CD14-positive monocyte (primary cell): ENCODE measurements at regions not wholly inside any gene's neighbourhood (a gene's known extent, or its start where the extent isn't known, plus 50 kb on each side); places are given as distances from the start of the nearest gene placed in this dataset.
"Not testable (repeated sequence)": the region's sequence is repeated elsewhere in the genome, so short reads cannot be mapped to it uniquely, and the experiment has no call there.

ENCODE experiments used
- DNase-seq, 3 donors: peaks; one replicate each; pipeline ENCODE4 v3.0.0-alpha.2; 2011 to 2022
- H2AFZ ChIP-seq: 2 replicates; pipeline ENCODE4 v1.6.0; 2012; ENCODE audit warnings: mild to moderate bottlenecking, low read depth, low read length, inconsistent platforms; ENCODE audit not compliant: insufficient read depth, poor library complexity, severe bottlenecking
- H3K27ac ChIP-seq, 2 donors: 1 replicate in 1 of 2; 2 replicates in 1 of 2; pipeline ENCODE4 v1.5.1; 2012 to 2013; ENCODE audit warnings: low read length in 2 of 2, control low read depth in 1 of 2, inconsistent platforms in 1 of 2, low read depth in 1 of 2, mild to moderate bottlenecking in 1 of 2
- H3K27me3 ChIP-seq, 2 donors: one replicate each; pipeline versions ENCODE4 v1.6.0 to v1.6.1; 2011 to 2013; ENCODE audit warnings: low read length in 2 of 2; ENCODE audit not compliant: control insufficient read depth in 2 of 2, insufficient read depth in 2 of 2
- H3K36me3 ChIP-seq, 2 donors: replicated peaks in 1 of 2; 1 replicate in 1 of 2; 2 replicates in 1 of 2; pipeline versions ENCODE4 v1.5.1 to v1.6.1; 2012 to 2013; ENCODE audit warnings: low read length in 2 of 2, control low read depth in 1 of 2, inconsistent platforms in 1 of 2, mild to moderate bottlenecking in 1 of 2; ENCODE audit not compliant: insufficient read depth in 2 of 2, control insufficient read depth in 1 of 2
- H3K4me1 ChIP-seq, 2 donors: 1 replicate in 1 of 2; 2 replicates in 1 of 2; pipeline versions ENCODE4 v1.5.1 to v1.6.1; 2012 to 2013; ENCODE audit warnings: low read length in 2 of 2, control low read depth in 1 of 2, inconsistent platforms in 1 of 2, mild to moderate bottlenecking in 1 of 2, moderate library complexity in 1 of 2; ENCODE audit not compliant: insufficient read depth in 2 of 2, control insufficient read depth in 1 of 2
- H3K4me2 ChIP-seq: replicated peaks from 2 replicates; pipeline ENCODE3; 2012; ENCODE audit warnings: low read length, moderate library complexity, mild to moderate bottlenecking; ENCODE audit not compliant: poor library complexity, severe bottlenecking; ENCODE audit errors: extremely low read depth
- H3K4me3 ChIP-seq, 3 experiments: fragments of 200-600 bp in 1 of 3; sonication (generic) in 1 of 3; replicated peaks in 1 of 3; 1 replicate in 2 of 3; 2 replicates in 1 of 3; pipeline ENCODE4 v1.5.1; 2011 to 2013; ENCODE audit warnings: low read length in 3 of 3, mild to moderate bottlenecking in 3 of 3, control low read depth in 2 of 3, low read depth in 2 of 3, inconsistent platforms in 1 of 3, moderate library complexity in 1 of 3
- H3K79me2 ChIP-seq: 2 replicates; pipeline ENCODE4 v1.6.0; 2012; ENCODE audit warnings: mild to moderate bottlenecking, control low read depth, inconsistent platforms, low read length, moderate library complexity; ENCODE audit not compliant: insufficient read depth
- H3K9ac ChIP-seq: 2 replicates; pipeline ENCODE4 v1.6.0; 2017; ENCODE audit warnings: low read length, mild to moderate bottlenecking; ENCODE audit not compliant: insufficient read depth, poor library complexity, severe bottlenecking
- H3K9me3 ChIP-seq, 2 donors: replicated peaks in 1 of 2; 1 replicate in 1 of 2; 2 replicates in 1 of 2; pipeline versions ENCODE4 v1.5.1 to v1.6.1; 2012 to 2013; ENCODE audit warnings: low read length in 2 of 2, control low read depth in 1 of 2; ENCODE audit not compliant: control insufficient read depth in 1 of 2, insufficient read depth in 1 of 2
- H4K20me1 ChIP-seq: 2 replicates; pipeline ENCODE4 v1.6.0; 2012; ENCODE audit warnings: mild to moderate bottlenecking, low read length, control low read depth, moderate library complexity; ENCODE audit not compliant: insufficient read depth
- H3K27ac Mint-ChIP-seq, 7 donors: one replicate each; pipeline ENCODE4 v1.8.0; 2020; ENCODE audit warnings: mild to moderate bottlenecking in 7 of 7, mixed read lengths in 7 of 7, moderate library complexity in 6 of 7, inconsistent platforms in 2 of 7
- H3K27me3 Mint-ChIP-seq, 3 donors: one replicate each; pipeline ENCODE4 v1.8.0; 2021 to 2022; ENCODE audit warnings: low read depth in 3 of 3, mild to moderate bottlenecking in 3 of 3, mixed read lengths in 3 of 3, moderate library complexity in 3 of 3, inconsistent platforms in 1 of 3
- H3K36me3 Mint-ChIP-seq, 2 donors: one replicate each; pipeline ENCODE4 v1.8.0; 2020; ENCODE audit warnings: mixed read lengths in 2 of 2, inconsistent platforms in 1 of 2, mild to moderate bottlenecking in 1 of 2
- H3K4me1 Mint-ChIP-seq: one replicate; pipeline ENCODE4 v1.8.0; 2020; ENCODE audit warnings: mild to moderate bottlenecking, mixed read lengths
- H3K4me3 Mint-ChIP-seq, 2 donors: one replicate each; pipeline ENCODE4 v1.8.0; 2020; ENCODE audit warnings: mild to moderate bottlenecking in 2 of 2, mixed read lengths in 2 of 2, moderate library complexity in 1 of 2
- H3K9me3 Mint-ChIP-seq, 7 donors: one replicate each; pipeline ENCODE4 v1.8.0; 2020 to 2022; ENCODE audit warnings: mixed read lengths in 7 of 7, mild to moderate bottlenecking in 6 of 7, moderate library complexity in 6 of 7, inconsistent platforms in 2 of 7
- CTCF ChIP-seq: fragments of 200-600 bp; IDR thresholded peaks from one replicate; pipeline ENCODE4 v1.8.0; 2022; ENCODE audit warnings: antibody characterized with exemption, mild to moderate bottlenecking
- WGBS: methylation state at CpG from one replicate; pipeline ENCODE4 v1.1.5; 2013; ENCODE audit warnings: missing lambda C conversion rate; ENCODE audit not compliant: insufficient coverage; 5-methylcytosine and 5-hydroxymethylcytosine counted together
- intact Hi-C, 2 donors: fragments of 100-400 bp; cut with micrococcal nuclease; formaldehyde crosslinking; loops; one replicate each; pipeline versions ENCODE4 v1.15.0 to v1.15.1; 2023

GRCh38 chrX:1106478-1107210, 105.8 kb downstream of the CRLF2 start:
- Mint-ChIP-seq H3K4me1 (no peaks in the 10 kb centered on the region), H3K27ac (no peak overlapping the region), H3K9me3 (peaks cover 0 to 14% (median 5%) of the 10 kb centered on the region in 7 donors), H3K4me3 (peak overlapping the region in 1 of 2 donors; percentile 3), H3K27me3 (peaks cover 40 to 45% (median 41%) of the 10 kb centered on the region in 3 donors), H3K36me3 (no peaks in the 10 kb centered on the region)
- Histone ChIP-seq H3K36me3 (no peaks in the 10 kb centered on the region), H3K79me2 (no peaks in the 10 kb centered on the region), H3K27ac (no peak overlapping the region), H3K4me3 (no peak overlapping the region), H3K9ac (no peak overlapping the region), H4K20me1 (no peaks in the 10 kb centered on the region), H2AFZ (no peak overlapping the region), H3K4me1 (no peaks in the 10 kb centered on the region), H3K27me3 (peaks cover 2 to 26% of the 10 kb centered on the region in 2 donors), H3K9me3 (peaks cover 6 to 15% of the 10 kb centered on the region in 2 donors), H3K4me2 (no peak overlapping the region)
- intact Hi-C loops, result no loop called here
- 29% methylated on average over 4 of the region's 8 CpGs for WGBS
- no peak for DNase-seq
- TF ChIP-seq CTCF, result no peak

- Histone ChIP-seq H3K79me2 (no peaks in the 10 kb centered on the region), H3K9ac (no peak overlapping the region), H3K4me3 (no peak overlapping the region), H3K27me3 (peaks cover 0 to 18% of the 10 kb centered on the region in 2 donors), H3K27ac (no peak overlapping the region), H2AFZ (no peak overlapping the region), H3K36me3 (no peaks in the 10 kb centered on the region), H4K20me1 (no peaks in the 10 kb centered on the region), H3K4me2 (no peak overlapping the region), H3K9me3 (peaks cover 4 to 11% of the 10 kb centered on the region in 2 donors), H3K4me1 (no peaks in the 10 kb centered on the region)
- Mint-ChIP-seq H3K27me3 (peaks cover 33 to 37% (median 34%) of the 10 kb centered on the region in 3 donors), H3K27ac (no peak overlapping the region), H3K4me1 (no peaks in the 10 kb centered on the region), H3K4me3 (no peak overlapping the region), H3K36me3 (no peaks in the 10 kb centered on the region), H3K9me3 (peaks cover 0 to 13% (median 4%) of the 10 kb centered on the region in 7 donors)
- 49% methylated on average over 11 of the region's 14 CpGs for WGBS
- intact Hi-C loops, result no loop called here
- no peak for TF ChIP-seq CTCF
- DNase-seq, result no peak
These were observed 106.6 kb downstream of the CRLF2 start for GRCh38 chrX:1105671-1106419.

- H3K4me3 Mint-ChIP-seq, H4K20me1 ChIP-seq, H3K4me1 Mint-ChIP-seq, H3K79me2 ChIP-seq, DNase-seq, H3K36me3 ChIP-seq, H3K27ac ChIP-seq, H3K9ac ChIP-seq, H3K4me1 ChIP-seq, H3K9me3 Mint-ChIP-seq, H3K27ac Mint-ChIP-seq, H3K4me2 ChIP-seq, H3K4me3 ChIP-seq, H3K9me3 ChIP-seq, intact Hi-C loops, H2AFZ ChIP-seq, H3K36me3 Mint-ChIP-seq: not testable (repeated sequence)
- H3K27me3 ChIP-seq, result peaks cover 0 to 15% of the 10 kb centered on the region in 2 donors
- WGBS, result 97% methylated on average over 10 of the region's 17 CpGs
- peaks cover 35 to 39% (median 37%) of the 10 kb centered on the region in 3 donors for H3K27me3 Mint-ChIP-seq
These were observed 107.4 kb downstream of the CRLF2 start for GRCh38 chrX:1105031-1105430.
